ENCODE measurements at regions not wholly inside any gene's neighbourhood (a gene's known extent, or its start where the extent isn't known, plus 50 kb on each side); places are given as distances from the start of the nearest gene placed in this dataset.

GRCh38 chr2:16046649-16047048 is 106.3 kb downstream of the MYCN start:
- H3K36me3 Mint-ChIP-seq (ENCODE audit: low read depth): no peaks in the 10 kb centered on the region
- intact Hi-C loops (cut with micrococcal nuclease): no loop called here
- H3K27me3 Mint-ChIP-seq: peaks cover 10% of the 10 kb centered on the region
- ATAC-seq (ENCODE audit: low read depth) (no peak), DNase-seq (no peak)
- H3K9me3 Mint-ChIP-seq: peaks cover 2% of the 10 kb centered on the region
- no peaks in the 10 kb centered on the region for H3K4me1 Mint-ChIP-seq
- POLR2A ChIA-PET: no interaction called here
- CTCF ChIA-PET: no interaction called here
- H3K27ac Mint-ChIP-seq: no peak overlapping the region
- no peak for TF ChIP-seq CTCF (IDR thresholded peaks at IDR 0.05)
- H3K4me3 Mint-ChIP-seq: no peak overlapping the region

GRCh38 chr2:16045653-16046352 is 105.5 kb downstream of the MYCN start:
- Mint-ChIP-seq H3K36me3 (ENCODE audit: low read depth) (no peaks in the 10 kb centered on the region), H3K27me3 (peaks cover 14% of the 10 kb centered on the region), H3K9me3 (peaks cover 2% of the 10 kb centered on the region), H3K27ac (no peak overlapping the region), H3K4me3 (no peak overlapping the region), H3K4me1 (no peaks in the 10 kb centered on the region)
- DNase-seq: no peak
- TF ChIP-seq CTCF (IDR thresholded peaks at IDR 0.05): no peak
- ChIA-PET POLR2A (no interaction called here), CTCF (no interaction called here)
- intact Hi-C loops (cut with micrococcal nuclease): no loop called here
- ATAC-seq (ENCODE audit: low read depth): no peak

GRCh38 chr2:16044946-16045456 is 104.7 kb downstream of the MYCN start:
- Mint-ChIP-seq H3K4me3 (no peak overlapping the region), H3K4me1 (no peaks in the 10 kb centered on the region), H3K27me3 (peaks cover 12% of the 10 kb centered on the region), H3K9me3 (peaks cover 2% of the 10 kb centered on the region), H3K36me3 (ENCODE audit: low read depth) (no peaks in the 10 kb centered on the region), H3K27ac (no peak overlapping the region)
- ChIA-PET POLR2A (no interaction called here), CTCF (no interaction called here)
- no peak for TF ChIP-seq CTCF (IDR thresholded peaks at IDR 0.05)
- no peak for ATAC-seq (ENCODE audit: low read depth)
- intact Hi-C loops (cut with micrococcal nuclease): no loop called here
- DNase-seq: no peak

GRCh38 chr2:16043627-16044026 is 103.3 kb downstream of the MYCN start:
- H3K9me3 Mint-ChIP-seq: peaks cover 2% of the 10 kb centered on the region
- H3K27me3 Mint-ChIP-seq: peaks cover 7% of the 10 kb centered on the region
- no peaks in the 10 kb centered on the region for H3K4me1 Mint-ChIP-seq
- no peak overlapping the region for H3K4me3 Mint-ChIP-seq
- POLR2A ChIA-PET: no interaction called here
- DNase-seq (no peak), ATAC-seq (ENCODE audit: low read depth) (no peak)
- no peak for TF ChIP-seq CTCF (IDR thresholded peaks at IDR 0.05)
- no peak overlapping the region for H3K27ac Mint-ChIP-seq
- H3K36me3 Mint-ChIP-seq (ENCODE audit: low read depth): no peaks in the 10 kb centered on the region
- intact Hi-C loops (cut with micrococcal nuclease): no loop called here
- CTCF ChIA-PET: no interaction called here

- CTCF ChIA-PET: no interaction called here
- POLR2A ChIA-PET: no interaction called here
- no peak for DNase-seq
- ATAC-seq (ENCODE audit: low read depth): no peak
- Mint-ChIP-seq H3K4me1 (no peaks in the 10 kb centered on the region), H3K4me3 (no peak overlapping the region), H3K27ac (no peak overlapping the region), H3K9me3 (peaks cover 2% of the 10 kb centered on the region), H3K36me3 (ENCODE audit: low read depth) (no peaks in the 10 kb centered on the region), H3K27me3 (peaks cover 7% of the 10 kb centered on the region)
- intact Hi-C loops (cut with micrococcal nuclease): no loop called here
- TF ChIP-seq CTCF (IDR thresholded peaks at IDR 0.05): no peak
Observed at GRCh38 chr2:16043192-16043591, 102.8 kb downstream of the MYCN start.

Measured in activated B cell treated with CpG ODN at 0.5 μM for 24 hours (primary cell).